GM10248 (cell line): ENCODE measurements at regions not wholly inside any gene's neighbourhood (a gene's known extent, or its start where the extent isn't known, plus 50 kb on each side); places are given as distances from the start of the nearest gene placed in this dataset.

Experiments
- CTCF ChIA-PET: fragments of 300-600 bp; sonication (Branson Sonifier 250); formaldehyde crosslinking; extraction: SDS; loops from one replicate; lab custom pipeline; 2021; ENCODE audit warnings: antibody characterized with exemption; lab: Yijun Ruan, JAX
- POLR2A ChIA-PET: fragments of 350-650 bp; sonication (Branson Sonifier 250); formaldehyde crosslinking; extraction: SDS; loops from one replicate; lab custom pipeline; 2020; ENCODE audit warnings: antibody characterized with exemption; lab: Yijun Ruan, JAX
- DNase-seq: peaks from one replicate; pipeline ENCODE4 v3.0.0; 2012; ENCODE audit errors: extremely low spot score
- CTCF ChIP-seq: IDR thresholded peaks from 2 replicates; pipeline ENCODE4 v1.5.1; 2012; ENCODE audit warnings: mild to moderate bottlenecking, low read depth; ENCODE audit errors: extremely low read depth, missing control alignments, control extremely low read depth

- TF ChIP-seq CTCF, result no peak
- POLR2A ChIA-PET, result no interaction called here
- CTCF ChIA-PET, result no interaction called here
- DNase-seq, result no peak
Observed at GRCh38 chr18:41687138-41687537, 267.9 kb upstream of the PIK3C3 start.

- no peak for DNase-seq
- CTCF ChIA-PET, result interaction anchor here (2.5 kb wide), 1 partner anchor 12 kb away, joined by 17 read pairs; no protein-coding TSS in a partner anchor
- no peak for TF ChIP-seq CTCF
- POLR2A ChIA-PET, result no interaction called here
Observed at GRCh38 chr18:41681138-41681880, 273.7 kb upstream of the PIK3C3 start.

- CTCF ChIA-PET, result interaction anchor here (1.5 kb wide), 1 partner anchor 8 kb away, joined by 3 read pairs; no protein-coding TSS in a partner anchor
- no peak for DNase-seq
- no peak for TF ChIP-seq CTCF
- POLR2A ChIA-PET, result no interaction called here
Observed at GRCh38 chr18:41674506-41674905, 280.5 kb upstream of the PIK3C3 start.

- TF ChIP-seq CTCF, result no peak
- CTCF ChIA-PET, result interaction anchor here (2.3 kb wide), 1 partner anchor 26 kb away, joined by 6 read pairs; no protein-coding TSS in a partner anchor
- DNase-seq, result no peak
- POLR2A ChIA-PET, result no interaction called here
Observed at GRCh38 chr18:41666231-41666630, 288.8 kb upstream of the PIK3C3 start.

- POLR2A ChIA-PET, result no interaction called here
- DNase-seq, result no peak
- CTCF ChIA-PET, result interaction anchor here (2.3 kb wide), 1 partner anchor 27 kb away, joined by 6 read pairs; no protein-coding TSS in a partner anchor
- TF ChIP-seq CTCF, result no peak
Observed at GRCh38 chr18:41665210-41665609, 289.8 kb upstream of the PIK3C3 start.

DNA sequence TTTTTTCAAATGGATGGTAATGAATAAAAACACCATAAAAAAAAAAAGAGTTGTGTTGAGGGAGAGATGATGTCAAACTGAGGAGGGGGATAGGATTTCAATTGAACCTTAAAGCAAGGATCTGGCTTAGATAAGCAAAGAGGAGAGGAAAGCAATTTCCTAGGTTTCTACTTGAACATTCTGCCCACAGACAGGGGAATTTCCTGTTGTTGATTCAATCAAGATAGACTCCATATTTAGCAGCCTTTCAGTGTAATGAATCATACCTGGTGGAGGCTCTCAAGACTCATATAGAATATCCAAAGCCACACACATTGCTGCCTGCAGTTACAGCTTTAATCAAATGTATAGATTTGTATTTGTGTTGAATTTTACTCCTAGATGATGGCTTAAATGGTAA lies 294.4 kb upstream of the PIK3C3 start:
- CTCF ChIA-PET, result no interaction called here
- no peak for TF ChIP-seq CTCF
- POLR2A ChIA-PET, result no interaction called here
- DNase-seq, result no peak
